ENCODE measurements at regions not wholly inside any gene's neighbourhood (a gene's known extent, or its start where the extent isn't known, plus 50 kb on each side); places are given as distances from the start of the nearest gene placed in this dataset.
"Not testable (repeated sequence)": the region's sequence is repeated elsewhere in the genome, so short reads cannot be mapped to it uniquely, and the experiment has no call there.

DNA sequence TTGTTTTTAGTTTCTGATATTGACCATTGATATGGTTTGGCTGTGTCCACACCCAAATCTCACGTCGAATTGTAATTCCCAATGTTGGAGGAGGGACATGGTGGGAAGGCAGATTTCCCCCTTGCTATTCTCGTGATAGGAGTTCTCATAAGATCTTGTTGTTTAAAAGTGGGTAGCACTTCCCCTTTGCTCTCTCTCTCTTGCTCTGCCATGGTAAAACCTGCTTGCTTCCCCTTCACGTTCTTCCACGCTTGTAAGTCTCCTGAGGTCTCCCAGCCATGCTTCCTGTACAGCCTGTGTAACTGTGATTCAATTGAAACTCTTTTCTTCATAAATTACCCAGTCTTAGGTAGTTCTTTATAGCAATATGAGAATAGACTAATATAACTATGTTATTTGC is 203.6 kb upstream of the CHORDC1 start:
- H3K27me3 Mint-ChIP-seq (ENCODE audit: low read depth): no peaks in the 10 kb centered on the region
- H3K9me3 Mint-ChIP-seq: no peaks in the 10 kb centered on the region
- H3K4me1 Mint-ChIP-seq: peaks cover 7% of the 10 kb centered on the region
- H3K27ac Mint-ChIP-seq: no peak overlapping the region
- H3K36me3 Mint-ChIP-seq (ENCODE audit: low read depth): no peaks in the 10 kb centered on the region
- TF ChIP-seq, protein P1, sequence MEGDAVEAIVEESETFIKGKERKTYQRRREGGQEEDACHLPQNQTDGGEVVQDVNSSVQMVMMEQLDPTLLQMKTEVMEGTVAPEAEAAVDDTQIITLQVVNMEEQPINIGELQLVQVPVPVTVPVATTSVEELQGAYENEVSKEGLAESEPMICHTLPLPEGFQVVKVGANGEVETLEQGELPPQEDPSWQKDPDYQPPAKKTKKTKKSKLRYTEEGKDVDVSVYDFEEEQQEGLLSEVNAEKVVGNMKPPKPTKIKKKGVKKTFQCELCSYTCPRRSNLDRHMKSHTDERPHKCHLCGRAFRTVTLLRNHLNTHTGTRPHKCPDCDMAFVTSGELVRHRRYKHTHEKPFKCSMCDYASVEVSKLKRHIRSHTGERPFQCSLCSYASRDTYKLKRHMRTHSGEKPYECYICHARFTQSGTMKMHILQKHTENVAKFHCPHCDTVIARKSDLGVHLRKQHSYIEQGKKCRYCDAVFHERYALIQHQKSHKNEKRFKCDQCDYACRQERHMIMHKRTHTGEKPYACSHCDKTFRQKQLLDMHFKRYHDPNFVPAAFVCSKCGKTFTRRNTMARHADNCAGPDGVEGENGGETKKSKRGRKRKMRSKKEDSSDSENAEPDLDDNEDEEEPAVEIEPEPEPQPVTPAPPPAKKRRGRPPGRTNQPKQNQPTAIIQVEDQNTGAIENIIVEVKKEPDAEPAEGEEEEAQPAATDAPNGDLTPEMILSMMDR (IDR thresholded peaks at IDR 0.05; ENCODE audit: unreplicated experiment in 3 of 3): no peak
- H3K4me3 Mint-ChIP-seq: no peak overlapping the region

DNA sequence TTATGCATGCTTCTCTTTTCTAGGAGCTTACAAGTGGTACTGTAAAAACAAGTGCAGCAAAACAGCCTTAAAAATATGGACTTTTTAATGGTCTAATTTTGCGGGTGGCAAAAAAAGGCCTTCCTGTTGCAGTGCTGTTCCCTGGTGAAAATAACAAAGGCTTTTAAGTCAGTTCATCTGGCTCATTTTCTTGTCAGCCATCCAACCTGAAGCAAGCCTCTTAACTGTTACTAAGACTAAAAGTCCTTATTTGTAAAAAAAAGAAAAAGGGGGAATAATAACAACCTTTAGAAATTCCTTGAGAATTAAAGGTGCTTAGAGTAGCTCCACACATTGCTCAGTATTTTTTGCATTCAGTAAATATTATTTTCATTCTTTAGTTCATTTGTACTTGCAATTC is 200.5 kb upstream of the CHORDC1 start:
- Mint-ChIP-seq H3K9me3 (no peaks in the 10 kb centered on the region), H3K4me1 (peaks cover 7% of the 10 kb centered on the region), H3K36me3 (ENCODE audit: low read depth) (no peaks in the 10 kb centered on the region)

DNA sequence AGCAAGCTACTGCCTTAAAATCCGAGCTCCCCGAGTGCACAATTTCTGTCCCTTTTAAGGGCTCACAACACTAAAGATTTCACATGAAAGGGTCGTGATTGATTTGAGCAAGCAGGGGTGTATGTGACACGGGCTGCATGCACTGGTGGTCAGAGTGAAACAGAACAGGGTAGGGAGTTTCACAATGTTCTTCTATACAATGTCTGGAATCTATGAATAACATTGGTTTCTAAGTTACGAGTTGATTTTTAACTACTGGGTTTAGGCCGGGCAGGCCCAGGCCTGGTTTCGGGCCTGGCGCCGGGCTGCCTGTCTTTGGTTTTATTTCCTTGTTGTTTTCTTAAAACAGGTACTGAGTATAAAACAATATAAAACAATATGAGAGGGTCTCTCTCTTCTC is 199.9 kb upstream of the CHORDC1 start:
- H3K27ac Mint-ChIP-seq: peak overlapping the region in 2 of 3 experiments; percentile 59 to 72
- H3K4me3 Mint-ChIP-seq; H3K9me3 Mint-ChIP-seq; H3K36me3 Mint-ChIP-seq (ENCODE audit: low read depth); H3K27me3 Mint-ChIP-seq (ENCODE audit: low read depth); H3K4me1 Mint-ChIP-seq: not testable (repeated sequence)

More for the DNA sequence above, 200.5 kb upstream of the CHORDC1 start:
- Mint-ChIP-seq H3K27me3 (ENCODE audit: low read depth) (no peaks in the 10 kb centered on the region), H3K27ac (peak overlapping the region in 2 of 3 experiments; percentile 59 to 72), H3K4me3 (no peak overlapping the region)
- TF ChIP-seq, protein P1 (IDR thresholded peaks at IDR 0.05; ENCODE audit: unreplicated experiment in 3 of 3): no peak

DNA sequence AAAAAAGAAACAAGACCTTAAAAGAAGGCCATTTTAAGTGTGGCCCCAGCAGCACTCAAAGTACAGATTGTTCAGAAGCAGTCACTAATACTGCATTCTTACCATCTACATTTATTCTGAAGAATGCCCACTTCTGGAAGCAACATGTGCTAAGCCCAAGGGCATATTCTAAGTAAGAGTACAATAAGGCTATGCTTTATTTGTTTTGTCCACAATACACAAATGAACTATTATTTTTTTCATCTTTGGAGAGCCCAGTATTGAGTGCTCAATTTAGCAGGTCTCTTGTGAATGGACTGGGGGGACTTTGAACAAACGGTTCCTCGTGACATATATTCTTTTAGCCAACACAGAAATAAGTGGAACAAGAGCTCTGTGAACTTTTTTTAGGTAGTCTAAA is 191.4 kb upstream of the CHORDC1 start:
- TF ChIP-seq, protein P1 (IDR thresholded peaks at IDR 0.05; ENCODE audit: unreplicated experiment in 3 of 3): no peak
- Mint-ChIP-seq H3K9me3 (no peaks in the 10 kb centered on the region), H3K27me3 (ENCODE audit: low read depth) (no peaks in the 10 kb centered on the region), H3K36me3 (ENCODE audit: low read depth) (no peaks in the 10 kb centered on the region), H3K4me1 (no peaks in the 10 kb centered on the region), H3K4me3 (no peak overlapping the region), H3K27ac (no peak overlapping the region)

DNA sequence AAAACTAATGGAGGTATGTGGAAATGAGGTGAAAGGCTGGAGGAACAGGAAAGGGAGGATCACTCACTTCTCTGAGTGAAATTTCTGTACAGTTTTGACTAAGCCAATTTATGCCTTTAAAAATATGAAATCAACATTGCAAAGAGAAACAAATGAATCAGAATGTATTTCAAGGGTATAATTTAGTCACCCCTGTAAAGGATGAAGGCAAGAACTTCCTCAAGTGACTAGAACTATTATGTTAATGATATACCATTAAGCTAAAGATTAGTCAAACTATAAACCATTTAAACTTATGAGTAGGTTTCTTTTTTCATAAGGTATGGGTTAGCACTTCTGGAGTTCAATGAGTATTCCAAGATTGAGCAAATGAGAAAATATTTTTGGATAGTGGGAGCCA is 184.5 kb upstream of the CHORDC1 start:
- H3K9me3 Mint-ChIP-seq: no peaks in the 10 kb centered on the region
- H3K4me1 Mint-ChIP-seq: no peaks in the 10 kb centered on the region
- TF ChIP-seq, protein P1 (IDR thresholded peaks at IDR 0.05; ENCODE audit: unreplicated experiment in 3 of 3): no peak
- H3K27me3 Mint-ChIP-seq (ENCODE audit: low read depth): no peaks in the 10 kb centered on the region
- H3K4me3 Mint-ChIP-seq: no peak overlapping the region
- H3K27ac Mint-ChIP-seq: no peak overlapping the region
- no peaks in the 10 kb centered on the region for H3K36me3 Mint-ChIP-seq (ENCODE audit: low read depth)

DNA sequence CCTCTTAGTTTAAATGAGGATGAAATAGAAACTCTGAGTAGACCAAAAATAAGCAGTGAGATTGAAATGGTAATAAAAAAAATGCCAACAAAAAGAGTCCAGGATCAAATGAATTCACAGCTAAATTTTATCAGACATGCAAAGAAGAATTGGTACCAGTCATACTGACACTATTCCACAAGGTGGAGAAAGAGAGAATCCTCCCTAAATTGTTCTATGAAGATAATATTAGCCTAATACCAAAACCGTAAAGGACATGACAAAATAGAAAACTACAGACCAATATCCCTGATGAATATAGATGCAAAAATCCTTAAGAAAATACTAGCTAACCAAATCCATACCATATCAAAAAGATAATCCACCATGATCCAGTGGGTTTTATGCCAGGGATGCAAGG is 169.8 kb upstream of the CHORDC1 start:
- Mint-ChIP-seq H3K27ac (no peak overlapping the region), H3K36me3 (ENCODE audit: low read depth) (no peaks in the 10 kb centered on the region), H3K4me3 (no peak overlapping the region), H3K4me1 (peaks cover 8% of the 10 kb centered on the region), H3K27me3 (ENCODE audit: low read depth) (no peaks in the 10 kb centered on the region), H3K9me3 (peaks cover under 1% of the 10 kb centered on the region)
- TF ChIP-seq, protein P1 (IDR thresholded peaks at IDR 0.05; ENCODE audit: unreplicated experiment in 3 of 3): no peak

All from nephron (organoid).